Peyer's patch (tissue), 4 donors: ENCODE measurements at regions not wholly inside any gene's neighbourhood (a gene's known extent, or its start where the extent isn't known, plus 50 kb on each side); places are given as distances from the start of the nearest gene placed in this dataset.

Experiments used
- CTCF ChIP-seq, 6 experiments: fragments of 450-650 bp in 4 of 6; fragments of 200-600 bp in 2 of 6; sonication (generic) in 1 of 6; IDR thresholded peaks; one replicate each; pipeline ENCODE4 v1.5.1; 2017 to 2019; ENCODE audit warnings: antibody characterized with exemption in 6 of 6, mild to moderate bottlenecking in 3 of 6, moderate library complexity in 1 of 6
- POLR2A ChIP-seq, 2 donors: fragments of 450-650 bp; IDR thresholded peaks; one replicate each; pipeline ENCODE4 v1.5.1; 2017; ENCODE audit warnings: antibody characterized with exemption in 2 of 2, mild to moderate bottlenecking in 2 of 2, moderate library complexity in 2 of 2

DNA sequence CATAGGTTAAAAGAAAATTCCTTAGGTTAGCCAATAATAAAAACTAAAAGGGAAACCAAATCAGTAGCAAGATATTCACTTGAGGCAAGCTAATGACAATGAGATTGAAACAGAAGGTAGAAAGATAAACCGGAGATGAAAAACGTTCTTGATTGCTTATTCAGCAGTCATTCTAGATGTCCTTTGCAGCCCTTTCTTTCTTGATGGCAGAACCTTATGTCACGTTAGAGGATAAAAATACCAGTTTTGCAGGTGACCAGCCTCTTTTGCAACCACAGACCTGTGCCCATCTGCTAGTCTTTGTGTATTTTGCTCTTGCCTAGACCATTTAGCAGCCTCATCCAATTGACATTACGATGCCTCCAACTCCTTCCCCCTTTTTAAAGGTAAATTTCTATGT lies 337.8 kb downstream of the DMAC1 start:
- no peak for TF ChIP-seq CTCF (IDR thresholded peaks at IDR 0.05)
- TF ChIP-seq POLR2A (IDR thresholded peaks at IDR 0.05), result no peak
